IMR-90 (cell line): ENCODE measurements at regions not wholly inside any gene's neighbourhood (a gene's known extent, or its start where the extent isn't known, plus 50 kb on each side); places are given as distances from the start of the nearest gene placed in this dataset.

Experiments
- ATAC-seq: fragments of 200-7000 bp; cut with Tn5 transposase; 2 replicates; pipeline ENCODE4 v1.9.1; 2020; ENCODE audit warnings: low read depth, mild to moderate bottlenecking, moderate library complexity
- BruUV-seq: library from RNA; stranded (reverse); fragments of 400-500 nt; replicated peaks from 2 replicates; lab custom pipeline; 2021; lab: Mats Ljungman, UMichigan
- CTCF ChIA-PET: fragments of 300-600 bp; formaldehyde crosslinking; extraction: SDS; loops from one replicate; lab custom pipeline; 2021; ENCODE audit warnings: antibody characterized with exemption; lab: Yijun Ruan, JAX
- POLR2A ChIA-PET: fragments of 300-600 bp; sonication (Branson Sonifier 250); formaldehyde crosslinking; loops from one replicate; lab custom pipeline; 2022; ENCODE audit warnings: antibody characterized with exemption; ENCODE audit not compliant: unreplicated experiment; lab: Charles Lee
- DNase-seq: peaks from one replicate; pipeline ENCODE4 v3.0.0; 2013
- H2AFZ ChIP-seq: replicated peaks from 2 replicates; pipeline ENCODE3; 2013; ENCODE audit warnings: low read length, mild to moderate bottlenecking; ENCODE audit not compliant: poor library complexity
- H2AK5ac ChIP-seq: 2 replicates; pipeline ENCODE4 v1.6.1; 2013; ENCODE audit warnings: low read depth, low read length, inconsistent platforms
- H2AK9ac ChIP-seq: replicated peaks from 2 replicates; pipeline ENCODE3; 2013; ENCODE audit warnings: mild to moderate bottlenecking, low read depth, low read length, moderate library complexity; ENCODE audit not compliant: poor library complexity
- H2BK120ac ChIP-seq: 2 replicates; pipeline ENCODE4 v1.6.1; 2013; ENCODE audit warnings: low read depth, low read length, inconsistent platforms
- H2BK15ac ChIP-seq: 3 replicates; pipeline ENCODE4 v1.6.1; 2013; ENCODE audit warnings: low read depth, low read length, inconsistent platforms
- H2BK20ac ChIP-seq: 2 replicates; pipeline ENCODE4 v1.6.1; 2013; ENCODE audit warnings: low read depth, mild to moderate bottlenecking, inconsistent platforms, low read length, moderate library complexity
- H2BK5ac ChIP-seq: 2 replicates; pipeline ENCODE4 v1.6.1; 2013; ENCODE audit warnings: mild to moderate bottlenecking, low read depth, low read length, inconsistent platforms; ENCODE audit not compliant: poor library complexity, severe bottlenecking
- H3K14ac ChIP-seq: replicated peaks from 2 replicates; pipeline ENCODE4 v1.6.1; 2013; ENCODE audit warnings: low read depth, low read length, inconsistent platforms
- H3K18ac ChIP-seq: 2 replicates; pipeline ENCODE4 v1.6.1; 2013; ENCODE audit warnings: low read depth, low read length, control low read depth
- H3K23ac ChIP-seq: 2 replicates; pipeline ENCODE4 v1.6.1; 2013; ENCODE audit warnings: low read depth, low read length, inconsistent platforms
- H3K27ac ChIP-seq: 2 replicates; pipeline ENCODE4 v1.5.1; 2013; ENCODE audit warnings: mild to moderate bottlenecking, control low read depth, low read length; ENCODE audit not compliant: insufficient read depth
- H3K27me3 ChIP-seq: 2 replicates; pipeline ENCODE4 v1.6.1; 2013; ENCODE audit warnings: low read length; ENCODE audit not compliant: control insufficient read depth, insufficient read depth
- H3K36me3 ChIP-seq: 2 replicates; pipeline ENCODE4 v1.6.1; 2013; ENCODE audit warnings: low read length, mixed read lengths; ENCODE audit not compliant: control insufficient read depth, insufficient read depth
- H3K4ac ChIP-seq: 2 replicates; pipeline ENCODE4 v1.6.1; 2013; ENCODE audit warnings: low read depth, low read length, inconsistent platforms
- H3K4me1 ChIP-seq: 2 replicates; pipeline ENCODE4 v1.6.1; 2013; ENCODE audit warnings: low read length, mixed read lengths; ENCODE audit not compliant: control insufficient read depth, insufficient read depth
- H3K4me2 ChIP-seq: 2 replicates; pipeline ENCODE4 v1.6.1; 2013; ENCODE audit warnings: low read depth, mild to moderate bottlenecking, control low read depth, low read length, moderate library complexity
- H3K4me3 ChIP-seq: 2 replicates; pipeline ENCODE4 v1.5.1; 2013; ENCODE audit warnings: low read depth, mild to moderate bottlenecking, control low read depth, low read length, moderate library complexity; ENCODE audit not compliant: insufficient read depth
- H3K56ac ChIP-seq: 2 replicates; pipeline ENCODE4 v1.6.1; 2013; ENCODE audit warnings: low read length, inconsistent platforms; ENCODE audit not compliant: insufficient read depth; ENCODE audit errors: extremely low read depth
- H3K79me1 ChIP-seq, 2 experiments: 2 replicates each; pipeline ENCODE4 v1.6.1; 2013; ENCODE audit warnings: low read length in 2 of 2, inconsistent platforms in 1 of 2, low read depth in 1 of 2
- H3K9ac ChIP-seq: 2 replicates; pipeline ENCODE4 v1.6.1; 2013; ENCODE audit warnings: low read depth, low read length, control low read depth
- H3K9me1 ChIP-seq: 2 replicates; pipeline ENCODE4 v1.6.1; 2013; ENCODE audit warnings: low read length, inconsistent platforms; ENCODE audit not compliant: insufficient read depth
- H3K9me3 ChIP-seq: 2 replicates; pipeline ENCODE4 v1.6.1; 2013; ENCODE audit warnings: low read length; ENCODE audit not compliant: control insufficient read depth, insufficient read depth
- H4K20me1 ChIP-seq: 2 replicates; pipeline ENCODE4 v1.6.1; 2013; ENCODE audit warnings: low read length, inconsistent platforms; ENCODE audit not compliant: insufficient read depth
- H4K5ac ChIP-seq: 2 replicates; pipeline ENCODE4 v1.6.1; 2013; ENCODE audit warnings: mild to moderate bottlenecking, low read depth, low read length, control low read depth
- H4K8ac ChIP-seq, 2 experiments: 2 replicates each; pipeline ENCODE4 v1.6.1; 2013; ENCODE audit warnings: low read depth in 2 of 2, low read length in 2 of 2, control low read depth in 1 of 2, inconsistent platforms in 1 of 2
- H4K91ac ChIP-seq: 2 replicates; pipeline ENCODE4 v1.6.1; 2013; ENCODE audit warnings: low read depth, low read length, inconsistent platforms; ENCODE audit not compliant: insufficient read depth
- BHLHE40 ChIP-seq: fragments of 150-350 bp; IDR thresholded peaks from 2 replicates; pipeline ENCODE4 v1.6.1; 2016; ENCODE audit warnings: mild to moderate bottlenecking, low read depth, low read length
- CEBPB ChIP-seq: IDR thresholded peaks from 2 replicates; pipeline ENCODE4 v1.6.1; 2012; ENCODE audit warnings: low read depth, low read length, improper control_type of control experiment
- CHD1 ChIP-seq: IDR thresholded peaks from 2 replicates; pipeline ENCODE4 v1.6.1; 2012; ENCODE audit warnings: low read depth, low read length, improper control_type of control experiment
- FOS ChIP-seq: fragments of 150-350 bp; IDR thresholded peaks from 2 replicates; pipeline ENCODE4 v1.6.1; 2016; ENCODE audit warnings: low read depth, low read length
- MAFK ChIP-seq: IDR thresholded peaks from 2 replicates; pipeline ENCODE4 v1.6.1; 2012; ENCODE audit warnings: low read depth, low read length, improper control_type of control experiment
- MAZ ChIP-seq: IDR thresholded peaks from 2 replicates; pipeline ENCODE4 v1.6.1; 2012; ENCODE audit warnings: low read depth, mild to moderate bottlenecking, low read length, improper control_type of control experiment, moderate library complexity, borderline replicate concordance
- MXI1 ChIP-seq: IDR thresholded peaks from 2 replicates; pipeline ENCODE4 v1.6.1; 2012; ENCODE audit warnings: low read depth, mild to moderate bottlenecking, low read length, moderate library complexity, borderline replicate concordance
- NFE2L2 ChIP-seq: fragments of 150-350 bp; IDR thresholded peaks from 2 replicates; pipeline ENCODE4 v1.6.1; 2016; ENCODE audit warnings: low read depth, mild to moderate bottlenecking, low read length
- POLR2A ChIP-seq: IDR thresholded peaks from 2 replicates; pipeline ENCODE4 v1.6.1; 2012; ENCODE audit warnings: mild to moderate bottlenecking, low read depth, low read length
- RAD21 ChIP-seq: IDR thresholded peaks from 2 replicates; pipeline ENCODE4 v1.6.1; 2012; ENCODE audit warnings: low read length, improper control_type of control experiment
- RCOR1 ChIP-seq: IDR thresholded peaks from 2 replicates; pipeline ENCODE4 v1.6.1; 2012; ENCODE audit warnings: mild to moderate bottlenecking, low read length, improper control_type of control experiment; ENCODE audit not compliant: insufficient replicate concordance
- RFX5 ChIP-seq: IDR thresholded peaks from 2 replicates; pipeline ENCODE4 v1.8.0; 2012; ENCODE audit warnings: low read depth, mild to moderate bottlenecking, low read length, moderate library complexity
- SMC3 ChIP-seq: fragments of 150-350 bp; IDR thresholded peaks from 2 replicates; pipeline ENCODE4 v1.6.1; 2016; ENCODE audit warnings: low read depth, mild to moderate bottlenecking, antibody characterized with exemption, low read length, moderate library complexity
- USF2 ChIP-seq: fragments of 150-350 bp; IDR thresholded peaks from 2 replicates; pipeline ENCODE4 v1.6.1; 2017; ENCODE audit warnings: mild to moderate bottlenecking, antibody characterized with exemption, low read length, low read depth
- WGBS, 2 experiments: methylation state at CpG; one replicate each; pipeline versions ENCODE4 v1.1.5 to v1.1.7; 2013; ENCODE audit warnings: missing lambda C conversion rate in 2 of 2; ENCODE audit not compliant: insufficient read length in 1 of 2; ENCODE audit errors: extremely low coverage in 2 of 2; 5-methylcytosine and 5-hydroxymethylcytosine counted together
- dilution Hi-C: fragments of 300-500 bp; cut with HindIII; formaldehyde crosslinking; loops from one replicate; pipeline ENCODE4 v1.14.3; 2018; ENCODE audit warnings: low sequenced_read_pairs; ENCODE audit not compliant: unreplicated experiment
- in situ Hi-C: fragments of 300-500 bp; cut with MboI; formaldehyde crosslinking; loops from 3 replicates; pipeline ENCODE4 v1.14.3; 2019; ENCODE audit warnings: low sequenced_read_pairs, inconsistent platforms, mixed read lengths
- intact Hi-C: fragments of 100-400 bp; cut with micrococcal nuclease; formaldehyde crosslinking; loops from 2 replicates; pipeline ENCODE4 v1.10.0; 2022
- TF ChIP-seq, protein P1 (sequence below): conservative IDR thresholded peaks from 2 replicates; pipeline ENCODE4 v1.5.1; 2012; ENCODE audit warnings: mild to moderate bottlenecking, low read depth, low read length, improper control_type of control experiment
- TF ChIP-seq, protein P2 (sequence below): fragments of 150-350 bp; IDR thresholded peaks from 2 replicates; pipeline ENCODE4 v1.6.1; 2016; ENCODE audit warnings: low read depth, mild to moderate bottlenecking, low read length, moderate library complexity, borderline replicate concordance

DNA sequence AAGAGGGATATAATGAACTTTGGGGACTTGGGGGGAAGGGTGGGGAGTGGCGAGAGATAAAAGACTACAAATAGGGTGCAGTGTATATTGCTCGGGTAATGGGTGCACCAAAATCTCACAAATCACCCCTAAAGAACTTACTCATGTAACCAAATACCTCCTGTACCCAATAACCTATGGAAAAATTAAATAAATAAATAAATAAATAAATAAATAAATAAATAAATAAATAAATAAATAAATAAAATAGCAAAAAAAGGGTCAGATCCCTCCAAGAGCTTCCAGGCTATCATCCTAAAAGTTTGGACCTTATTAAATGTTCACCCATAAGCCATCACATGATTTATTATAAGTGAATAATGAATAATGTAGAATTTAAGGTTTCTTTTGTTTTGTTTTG, 636.1 kb upstream of the C16orf82 start:
- in situ Hi-C loops (no loop called here), intact Hi-C loops (no loop called here), dilution Hi-C loops (no loop called here)
- Histone ChIP-seq H3K4me2 (no peak overlapping the region), H4K91ac (no peak overlapping the region), H3K56ac (no peak overlapping the region), H2BK20ac (no peak overlapping the region), H2AK9ac (no peak overlapping the region), H2BK5ac (no peak overlapping the region), H3K36me3 (no peaks in the 10 kb centered on the region), H3K4ac (no peak overlapping the region), H3K9ac (no peak overlapping the region), H3K4me3 (no peak overlapping the region), H2AK5ac (no peak overlapping the region), H4K5ac (no peak overlapping the region), H3K27ac (no peak overlapping the region), H3K14ac (no peak overlapping the region), H4K20me1 (no peaks in the 10 kb centered on the region), H3K79me1 (no peaks in the 10 kb centered on the region), H3K9me3 (peaks cover 4% of the 10 kb centered on the region), H3K27me3 (no peaks in the 10 kb centered on the region), H3K23ac (no peak overlapping the region), H4K8ac (no peak overlapping the region), H2BK15ac (no peak overlapping the region), H3K4me1 (no peaks in the 10 kb centered on the region), H3K18ac (no peak overlapping the region), H2AFZ (no peak overlapping the region), H2BK120ac (no peak overlapping the region), H3K9me1 (no peaks in the 10 kb centered on the region)
- POLR2A ChIA-PET: no interaction called here
- CTCF ChIA-PET: interaction anchor here (0.5 kb wide), 1 partner anchor 18 kb away, joined by 4 read pairs; no protein-coding TSS in a partner anchor
- ATAC-seq (no peak), DNase-seq (no peak)
- no peak for TF ChIP-seq NFE2L2
- no peak for TF ChIP-seq MAFK
- TF ChIP-seq MAZ: no peak
- no peak for TF ChIP-seq RAD21
- no peak for TF ChIP-seq CHD1
- no peak for TF ChIP-seq FOS
- TF ChIP-seq RFX5: no peak
- no peak for TF ChIP-seq SMC3
- no peak for TF ChIP-seq CEBPB
- no peak for TF ChIP-seq POLR2A
- TF ChIP-seq MXI1: no peak
- TF ChIP-seq, protein P1, sequence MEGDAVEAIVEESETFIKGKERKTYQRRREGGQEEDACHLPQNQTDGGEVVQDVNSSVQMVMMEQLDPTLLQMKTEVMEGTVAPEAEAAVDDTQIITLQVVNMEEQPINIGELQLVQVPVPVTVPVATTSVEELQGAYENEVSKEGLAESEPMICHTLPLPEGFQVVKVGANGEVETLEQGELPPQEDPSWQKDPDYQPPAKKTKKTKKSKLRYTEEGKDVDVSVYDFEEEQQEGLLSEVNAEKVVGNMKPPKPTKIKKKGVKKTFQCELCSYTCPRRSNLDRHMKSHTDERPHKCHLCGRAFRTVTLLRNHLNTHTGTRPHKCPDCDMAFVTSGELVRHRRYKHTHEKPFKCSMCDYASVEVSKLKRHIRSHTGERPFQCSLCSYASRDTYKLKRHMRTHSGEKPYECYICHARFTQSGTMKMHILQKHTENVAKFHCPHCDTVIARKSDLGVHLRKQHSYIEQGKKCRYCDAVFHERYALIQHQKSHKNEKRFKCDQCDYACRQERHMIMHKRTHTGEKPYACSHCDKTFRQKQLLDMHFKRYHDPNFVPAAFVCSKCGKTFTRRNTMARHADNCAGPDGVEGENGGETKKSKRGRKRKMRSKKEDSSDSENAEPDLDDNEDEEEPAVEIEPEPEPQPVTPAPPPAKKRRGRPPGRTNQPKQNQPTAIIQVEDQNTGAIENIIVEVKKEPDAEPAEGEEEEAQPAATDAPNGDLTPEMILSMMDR: no peak
- no peak for TF ChIP-seq BHLHE40
- TF ChIP-seq, protein P2, sequence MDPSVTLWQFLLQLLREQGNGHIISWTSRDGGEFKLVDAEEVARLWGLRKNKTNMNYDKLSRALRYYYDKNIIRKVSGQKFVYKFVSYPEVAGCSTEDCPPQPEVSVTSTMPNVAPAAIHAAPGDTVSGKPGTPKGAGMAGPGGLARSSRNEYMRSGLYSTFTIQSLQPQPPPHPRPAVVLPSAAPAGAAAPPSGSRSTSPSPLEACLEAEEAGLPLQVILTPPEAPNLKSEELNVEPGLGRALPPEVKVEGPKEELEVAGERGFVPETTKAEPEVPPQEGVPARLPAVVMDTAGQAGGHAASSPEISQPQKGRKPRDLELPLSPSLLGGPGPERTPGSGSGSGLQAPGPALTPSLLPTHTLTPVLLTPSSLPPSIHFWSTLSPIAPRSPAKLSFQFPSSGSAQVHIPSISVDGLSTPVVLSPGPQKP: no peak
- TF ChIP-seq RCOR1: no peak
- TF ChIP-seq USF2: no peak
- BruUV-seq: no TSS peak
- no CpG with 5 or more reads among the region's 2 CpGs for WGBS, 2 experiments
